ENCODE measurements at regions not wholly inside any gene's neighbourhood (a gene's known extent, or its start where the extent isn't known, plus 50 kb on each side); places are given as distances from the start of the nearest gene placed in this dataset.

GRCh38 chr4:100246697-100247096, 56.4 kb upstream of the DDIT4L start:
- no peak for DNase-seq (ENCODE audit: low read depth, low spot score)
- H3K9me2 ChIP-seq (ENCODE audit: insufficient read depth), result no peaks in the 10 kb centered on the region
- CTCF ChIA-PET, result no interaction called here
- intact Hi-C loops (cut with micrococcal nuclease), result no loop called here
- H4K20me1 ChIP-seq (ENCODE audit: insufficient read depth), result no peaks in the 10 kb centered on the region
- POLR2A ChIA-PET, result no interaction called here
- H3K27me3 ChIP-seq (ENCODE audit: insufficient read depth, low read length), result no peaks in the 10 kb centered on the region
- ATAC-seq, result no peak
- RAD21 ChIA-PET (ENCODE audit: low non-redundant PET in 1 of 2, low total read pairs in 2 of 2, uncharacterized antibody in 2 of 2, unreplicated experiment in 2 of 2), result no interaction called here
- no peak overlapping the region for H3K9ac ChIP-seq (ENCODE audit: low read length)
- TF ChIP-seq, protein P1, sequence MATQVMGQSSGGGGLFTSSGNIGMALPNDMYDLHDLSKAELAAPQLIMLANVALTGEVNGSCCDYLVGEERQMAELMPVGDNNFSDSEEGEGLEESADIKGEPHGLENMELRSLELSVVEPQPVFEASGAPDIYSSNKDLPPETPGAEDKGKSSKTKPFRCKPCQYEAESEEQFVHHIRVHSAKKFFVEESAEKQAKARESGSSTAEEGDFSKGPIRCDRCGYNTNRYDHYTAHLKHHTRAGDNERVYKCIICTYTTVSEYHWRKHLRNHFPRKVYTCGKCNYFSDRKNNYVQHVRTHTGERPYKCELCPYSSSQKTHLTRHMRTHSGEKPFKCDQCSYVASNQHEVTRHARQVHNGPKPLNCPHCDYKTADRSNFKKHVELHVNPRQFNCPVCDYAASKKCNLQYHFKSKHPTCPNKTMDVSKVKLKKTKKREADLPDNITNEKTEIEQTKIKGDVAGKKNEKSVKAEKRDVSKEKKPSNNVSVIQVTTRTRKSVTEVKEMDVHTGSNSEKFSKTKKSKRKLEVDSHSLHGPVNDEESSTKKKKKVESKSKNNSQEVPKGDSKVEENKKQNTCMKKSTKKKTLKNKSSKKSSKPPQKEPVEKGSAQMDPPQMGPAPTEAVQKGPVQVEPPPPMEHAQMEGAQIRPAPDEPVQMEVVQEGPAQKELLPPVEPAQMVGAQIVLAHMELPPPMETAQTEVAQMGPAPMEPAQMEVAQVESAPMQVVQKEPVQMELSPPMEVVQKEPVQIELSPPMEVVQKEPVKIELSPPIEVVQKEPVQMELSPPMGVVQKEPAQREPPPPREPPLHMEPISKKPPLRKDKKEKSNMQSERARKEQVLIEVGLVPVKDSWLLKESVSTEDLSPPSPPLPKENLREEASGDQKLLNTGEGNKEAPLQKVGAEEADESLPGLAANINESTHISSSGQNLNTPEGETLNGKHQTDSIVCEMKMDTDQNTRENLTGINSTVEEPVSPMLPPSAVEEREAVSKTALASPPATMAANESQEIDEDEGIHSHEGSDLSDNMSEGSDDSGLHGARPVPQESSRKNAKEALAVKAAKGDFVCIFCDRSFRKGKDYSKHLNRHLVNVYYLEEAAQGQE (IDR thresholded peaks at IDR 0.05; ENCODE audit: low read depth), result no peak
- TF ChIP-seq ATF3 (IDR thresholded peaks at IDR 0.05), result no peak
- TF ChIP-seq ZNF274 (IDR thresholded peaks at IDR 0.05; ENCODE audit: low read depth, low read length), result no peak
- TF ChIP-seq POLR2A (IDR thresholded peaks at IDR 0.05; ENCODE audit: borderline replicate concordance, extremely low read depth, insufficient read depth, insufficient read length), result no peak
- no peak for TF ChIP-seq EZH2phosphoT487 (IDR thresholded peaks at IDR 0.05; ENCODE audit: borderline replicate concordance)
- no peak for TF ChIP-seq POLR2AphosphoS5 (IDR thresholded peaks at IDR 0.05; ENCODE audit: low read depth, low read length)
- no peak for TF ChIP-seq CBX3 (IDR thresholded peaks at IDR 0.05; ENCODE audit: low read depth)
- TF ChIP-seq JUND (IDR thresholded peaks at IDR 0.05), result no peak
- no peak for TF ChIP-seq YY1 (IDR thresholded peaks at IDR 0.05; ENCODE audit: extremely low read depth, insufficient replicate concordance, low read depth, low read length)
- H3K4me1 ChIP-seq (ENCODE audit: control insufficient read depth in 1 of 2, insufficient read depth in 2 of 2, low read length in 2 of 2), result no peaks in the 10 kb centered on the region
- H3K4me3 ChIP-seq (replicated peaks in 1 of 2; ENCODE audit: low read depth in 1 of 2, low read length in 2 of 2), result no peak overlapping the region
- no TSS peak for BruUV-seq (replicated peaks)
- no peak overlapping the region for H2AFZ ChIP-seq (ENCODE audit: low read depth, low read length, poor library complexity, severe bottlenecking)
- no peak overlapping the region for H3K27ac ChIP-seq (ENCODE audit: low read depth, low read length)
- no peak overlapping the region for H3K4me2 ChIP-seq (ENCODE audit: low read length)
- H3K9me3 ChIP-seq (ENCODE audit: control insufficient read depth in 1 of 2, insufficient read depth in 1 of 2, low read depth in 1 of 2, low read length in 2 of 2), result no peaks in the 10 kb centered on the region
- no peaks in the 10 kb centered on the region for H3K36me3 ChIP-seq (ENCODE audit: control insufficient read depth in 1 of 2, insufficient read depth in 2 of 2, low read length in 2 of 2)
- no peaks in the 10 kb centered on the region for H3K79me2 ChIP-seq (ENCODE audit: insufficient read depth, low read length)
